ENCODE measurements at regions not wholly inside any gene's neighbourhood (a gene's known extent, or its start where the extent isn't known, plus 50 kb on each side); places are given as distances from the start of the nearest gene placed in this dataset.

DNA sequence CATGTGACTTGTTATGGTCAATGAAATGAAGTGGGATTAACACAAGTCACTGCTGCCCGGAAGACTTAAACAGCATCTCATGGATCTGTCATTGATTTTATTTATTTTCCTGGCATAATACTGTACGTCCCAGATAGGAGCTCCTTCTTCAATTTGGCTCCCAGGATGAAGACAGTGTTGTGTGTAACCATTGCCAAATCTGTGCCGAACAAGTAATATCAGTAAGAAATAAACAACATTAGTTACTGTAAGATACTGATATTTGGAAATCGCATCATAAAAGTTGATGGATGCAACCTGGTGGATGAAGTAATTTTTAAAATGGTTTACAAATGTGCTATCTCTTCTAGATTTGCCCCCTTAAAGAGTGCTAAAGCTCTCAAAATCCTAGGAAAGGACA is 419.0 kb upstream of the MMADHC start:
- TF ChIP-seq FOS (IDR thresholded peaks at IDR 0.05; ENCODE audit: borderline replicate concordance, insufficient read depth, low read length) (no peak), CTCF (IDR thresholded peaks at IDR 0.05; ENCODE audit: extremely low read depth in 1 of 2, insufficient read depth in 1 of 2, low read depth in 1 of 2, low read length in 2 of 2) (no peak), POLR2AphosphoS5 (IDR thresholded peaks at IDR 0.05; ENCODE audit: insufficient read depth, low read depth, low read length) (no peak), EZH2 (IDR thresholded peaks at IDR 0.05; ENCODE audit: borderline replicate concordance, low read depth, low read length, severe bottlenecking) (no peak), GATA2 (IDR thresholded peaks at IDR 0.05; ENCODE audit: insufficient read depth, insufficient read length, low read depth, low read length) (no peak), POLR2A (IDR thresholded peaks at IDR 0.05; ENCODE audit: low read depth, low read length) (no peak), MYC (IDR thresholded peaks at IDR 0.05; ENCODE audit: low read depth, low read length) (no peak), JUN (IDR thresholded peaks at IDR 0.05; ENCODE audit: borderline replicate concordance, insufficient read depth, insufficient read length, low read depth) (no peak)
- TF ChIP-seq, protein P1, sequence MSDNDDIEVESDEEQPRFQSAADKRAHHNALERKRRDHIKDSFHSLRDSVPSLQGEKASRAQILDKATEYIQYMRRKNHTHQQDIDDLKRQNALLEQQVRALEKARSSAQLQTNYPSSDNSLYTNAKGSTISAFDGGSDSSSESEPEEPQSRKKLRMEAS (IDR thresholded peaks at IDR 0.05; ENCODE audit: insufficient read depth, insufficient read length): no peak
